ENCODE measurements at regions not wholly inside any gene's neighbourhood (a gene's known extent, or its start where the extent isn't known, plus 50 kb on each side); places are given as distances from the start of the nearest gene placed in this dataset.

- H3K27me3 Mint-ChIP-seq = peaks cover 31% of the 10 kb centered on the region
- H3K4me1 Mint-ChIP-seq = no peaks in the 10 kb centered on the region
- H3K9me3 Mint-ChIP-seq = no peaks in the 10 kb centered on the region
- H3K4me3 Mint-ChIP-seq = no peak overlapping the region
- no peaks in the 10 kb centered on the region for H3K36me3 Mint-ChIP-seq (ENCODE audit: insufficient read depth)
- no peak overlapping the region for H3K27ac Mint-ChIP-seq (ENCODE audit: low read depth)
- ATAC-seq (replicated peaks; ENCODE audit: extremely low read depth, poor library complexity, severe bottlenecking) (no peak), DNase-seq (ENCODE audit: low spot score in 2 of 2) (no peak)
These were observed 95.2 kb upstream of the PTER start for GRCh38 chr10:16341637-16342036.

- no peak overlapping the region for H3K27ac Mint-ChIP-seq (ENCODE audit: low read depth)
- H3K4me3 Mint-ChIP-seq = no peak overlapping the region
- H3K36me3 Mint-ChIP-seq (ENCODE audit: insufficient read depth) = no peaks in the 10 kb centered on the region
- DNase-seq (ENCODE audit: low spot score in 2 of 2) (no peak), ATAC-seq (replicated peaks; ENCODE audit: extremely low read depth, poor library complexity, severe bottlenecking) (no peak)
- H3K9me3 Mint-ChIP-seq = no peaks in the 10 kb centered on the region
- H3K27me3 Mint-ChIP-seq = peaks cover 16% of the 10 kb centered on the region
- no peaks in the 10 kb centered on the region for H3K4me1 Mint-ChIP-seq
These were observed 87.9 kb upstream of the PTER start for GRCh38 chr10:16348891-16349290.

- Mint-ChIP-seq H3K27me3 (no peaks in the 10 kb centered on the region), H3K4me3 (no peak overlapping the region), H3K27ac (ENCODE audit: low read depth) (no peak overlapping the region), H3K4me1 (no peaks in the 10 kb centered on the region), H3K36me3 (ENCODE audit: insufficient read depth) (peaks cover 2% of the 10 kb centered on the region), H3K9me3 (no peaks in the 10 kb centered on the region)
- DNase-seq (ENCODE audit: low spot score in 2 of 2) (no peak), ATAC-seq (replicated peaks; ENCODE audit: extremely low read depth, poor library complexity, severe bottlenecking) (no peak)
These were observed 84.7 kb upstream of the PTER start for GRCh38 chr10:16352146-16352545.

- no peak overlapping the region for H3K27ac Mint-ChIP-seq (ENCODE audit: low read depth)
- DNase-seq (ENCODE audit: low spot score in 2 of 2) = no peak
- H3K4me3 Mint-ChIP-seq = no peak overlapping the region
- ATAC-seq (replicated peaks; ENCODE audit: extremely low read depth, poor library complexity, severe bottlenecking) = no peak
- peaks cover 6% of the 10 kb centered on the region for H3K9me3 Mint-ChIP-seq
- peaks cover 45% of the 10 kb centered on the region for H3K27me3 Mint-ChIP-seq
- H3K36me3 Mint-ChIP-seq (ENCODE audit: insufficient read depth) = peaks cover 2% of the 10 kb centered on the region
- no peaks in the 10 kb centered on the region for H3K4me1 Mint-ChIP-seq
These were observed 76.8 kb upstream of the PTER start for GRCh38 chr10:16360001-16360400.

GRCh38 chr10:16360425-16360824, 76.4 kb upstream of the PTER start:
- ATAC-seq (replicated peaks; ENCODE audit: extremely low read depth, poor library complexity, severe bottlenecking) (no peak), DNase-seq (ENCODE audit: low spot score in 2 of 2) (no peak)
- H3K36me3 Mint-ChIP-seq (ENCODE audit: insufficient read depth) = peaks cover 2% of the 10 kb centered on the region
- H3K4me1 Mint-ChIP-seq = no peaks in the 10 kb centered on the region
- peaks cover 45% of the 10 kb centered on the region for H3K27me3 Mint-ChIP-seq
- H3K9me3 Mint-ChIP-seq = peaks cover 6% of the 10 kb centered on the region
- H3K4me3 Mint-ChIP-seq = no peak overlapping the region
- H3K27ac Mint-ChIP-seq (ENCODE audit: low read depth) = no peak overlapping the region

- peaks cover 6% of the 10 kb centered on the region for H3K9me3 Mint-ChIP-seq
- H3K4me3 Mint-ChIP-seq = no peak overlapping the region
- H3K36me3 Mint-ChIP-seq (ENCODE audit: insufficient read depth) = no peaks in the 10 kb centered on the region
- ATAC-seq (replicated peaks; ENCODE audit: extremely low read depth, poor library complexity, severe bottlenecking) (no peak), DNase-seq (ENCODE audit: low spot score in 2 of 2) (no peak)
- H3K4me1 Mint-ChIP-seq = no peaks in the 10 kb centered on the region
- no peak overlapping the region for H3K27ac Mint-ChIP-seq (ENCODE audit: low read depth)
- H3K27me3 Mint-ChIP-seq = peaks cover 45% of the 10 kb centered on the region
These were observed 75.7 kb upstream of the PTER start for GRCh38 chr10:16361086-16361485.

- ATAC-seq (replicated peaks; ENCODE audit: extremely low read depth, poor library complexity, severe bottlenecking) (no peak), DNase-seq (ENCODE audit: low spot score in 2 of 2) (no peak)
- H3K4me3 Mint-ChIP-seq = no peak overlapping the region
- H3K4me1 Mint-ChIP-seq = no peaks in the 10 kb centered on the region
- no peak overlapping the region for H3K27ac Mint-ChIP-seq (ENCODE audit: low read depth)
- peaks cover 6% of the 10 kb centered on the region for H3K9me3 Mint-ChIP-seq
- H3K27me3 Mint-ChIP-seq = peaks cover 67% of the 10 kb centered on the region
- H3K36me3 Mint-ChIP-seq (ENCODE audit: insufficient read depth) = no peaks in the 10 kb centered on the region
These were observed 73.1 kb upstream of the PTER start for GRCh38 chr10:16363741-16364140.

- no peak overlapping the region for H3K4me3 Mint-ChIP-seq
- DNase-seq (ENCODE audit: low spot score in 2 of 2) = no peak
- H3K4me1 Mint-ChIP-seq = no peaks in the 10 kb centered on the region
- no peaks in the 10 kb centered on the region for H3K36me3 Mint-ChIP-seq (ENCODE audit: insufficient read depth)
- no peaks in the 10 kb centered on the region for H3K9me3 Mint-ChIP-seq
- no peak for ATAC-seq (replicated peaks; ENCODE audit: extremely low read depth, poor library complexity, severe bottlenecking)
- no peak overlapping the region for H3K27ac Mint-ChIP-seq (ENCODE audit: low read depth)
- peaks cover 44% of the 10 kb centered on the region for H3K27me3 Mint-ChIP-seq
These were observed 69.1 kb upstream of the PTER start for GRCh38 chr10:16367621-16368292.

- DNase-seq (ENCODE audit: low spot score in 2 of 2) (no peak), ATAC-seq (replicated peaks; ENCODE audit: extremely low read depth, poor library complexity, severe bottlenecking) (no peak)
- H3K27me3 Mint-ChIP-seq = peaks cover 33% of the 10 kb centered on the region
These were observed 55.7 kb upstream of the PTER start for GRCh38 chr10:16381083-16381482.

GRCh38 chr10:16384021-16384420, 52.8 kb upstream of the PTER start:
- DNase-seq (ENCODE audit: low spot score in 2 of 2) (no peak), ATAC-seq (replicated peaks; ENCODE audit: extremely low read depth, poor library complexity, severe bottlenecking) (no peak)
- Mint-ChIP-seq H3K27ac (ENCODE audit: low read depth) (no peak overlapping the region), H3K4me3 (no peak overlapping the region), H3K4me1 (no peaks in the 10 kb centered on the region), H3K9me3 (no peaks in the 10 kb centered on the region), H3K27me3 (peaks cover 44% of the 10 kb centered on the region), H3K36me3 (ENCODE audit: insufficient read depth) (no peaks in the 10 kb centered on the region)

More at GRCh38 chr10:16381083-16381482, 55.7 kb upstream of the PTER start:
- Mint-ChIP-seq H3K36me3 (ENCODE audit: insufficient read depth) (no peaks in the 10 kb centered on the region), H3K27ac (ENCODE audit: low read depth) (peak overlapping the region; percentile 22), H3K4me3 (no peak overlapping the region), H3K9me3 (no peaks in the 10 kb centered on the region), H3K4me1 (no peaks in the 10 kb centered on the region)

- Mint-ChIP-seq H3K36me3 (ENCODE audit: insufficient read depth) (no peaks in the 10 kb centered on the region), H3K27me3 (peaks cover 43% of the 10 kb centered on the region), H3K9me3 (no peaks in the 10 kb centered on the region), H3K4me1 (no peaks in the 10 kb centered on the region), H3K27ac (ENCODE audit: low read depth) (no peak overlapping the region), H3K4me3 (no peak overlapping the region)
- DNase-seq (ENCODE audit: low spot score in 2 of 2) = no peak
- ATAC-seq (replicated peaks; ENCODE audit: extremely low read depth, poor library complexity, severe bottlenecking) = no peak
These were observed 50.0 kb upstream of the PTER start for GRCh38 chr10:16386855-16387254.

All from central memory CD8-positive, alpha-beta T cell (primary cell).